ENCODE measurements at regions not wholly inside any gene's neighbourhood (a gene's known extent, or its start where the extent isn't known, plus 50 kb on each side); places are given as distances from the start of the nearest gene placed in this dataset.
A peak's percentile ranks its signal among the peaks of the same experiment; 100 is the strongest.
"Not testable (repeated sequence)": the region's sequence is repeated elsewhere in the genome, so short reads cannot be mapped to it uniquely, and the experiment has no call there.

- Mint-ChIP-seq H3K36me3 (ENCODE audit: low read depth) (peaks cover 9% of the 10 kb centered on the region), H3K9me3 (peaks cover 11% of the 10 kb centered on the region), H3K4me3 (no peak overlapping the region), H3K27ac (peak overlapping the region; percentile 41), H3K4me1 (ENCODE audit: low read depth) (peaks cover 37% of the 10 kb centered on the region), H3K27me3 (no peaks in the 10 kb centered on the region)
- intact Hi-C loops (cut with micrococcal nuclease), result loop anchor here (10.0 kb wide), 2 partner anchors 78 to 192 kb away; partner anchors contain the start of gene ERCC6L2
Observed at GRCh38 chr9:96067004-96067403, 191.5 kb downstream of the ERCC6L2 start.

- H3K36me3 Mint-ChIP-seq (ENCODE audit: low read depth), result peaks cover 9% of the 10 kb centered on the region
- no peaks in the 10 kb centered on the region for H3K27me3 Mint-ChIP-seq
- H3K27ac Mint-ChIP-seq, result no peak overlapping the region
- intact Hi-C loops (cut with micrococcal nuclease), result loop anchor here (10.0 kb wide), 2 partner anchors 79 to 191 kb away; partner anchors contain the start of gene ERCC6L2
- no peak overlapping the region for H3K4me3 Mint-ChIP-seq
- H3K4me1 Mint-ChIP-seq (ENCODE audit: low read depth), result peaks cover 51% of the 10 kb centered on the region
- H3K9me3 Mint-ChIP-seq, result peaks cover 11% of the 10 kb centered on the region
Observed at GRCh38 chr9:96065482-96066251, 190.2 kb downstream of the ERCC6L2 start.

GRCh38 chr9:96064826-96065481, 189.5 kb downstream of the ERCC6L2 start:
- Mint-ChIP-seq H3K27me3 (no peaks in the 10 kb centered on the region), H3K4me1 (ENCODE audit: low read depth) (peaks cover 55% of the 10 kb centered on the region), H3K9me3 (peaks cover 11% of the 10 kb centered on the region), H3K36me3 (ENCODE audit: low read depth) (peaks cover 9% of the 10 kb centered on the region), H3K27ac (peak overlapping the region; percentile 95), H3K4me3 (no peak overlapping the region)
- intact Hi-C loops (cut with micrococcal nuclease), result loop anchor here (5.0 to 10.0 kb wide), 6 partner anchors 42 to 338 kb away; partner anchors contain the start of gene ERCC6L2

- Mint-ChIP-seq H3K36me3 (ENCODE audit: low read depth) (peaks cover 9% of the 10 kb centered on the region), H3K4me1 (ENCODE audit: low read depth) (peaks cover 55% of the 10 kb centered on the region), H3K27ac (peak overlapping the region; percentile 95), H3K27me3 (no peaks in the 10 kb centered on the region), H3K9me3 (peaks cover 11% of the 10 kb centered on the region), H3K4me3 (no peak overlapping the region)
- intact Hi-C loops (cut with micrococcal nuclease), result loop anchor here (5.0 to 10.0 kb wide), 6 partner anchors 41 to 336 kb away; partner anchors contain the start of gene ERCC6L2
Observed at GRCh38 chr9:96062854-96063253, 187.4 kb downstream of the ERCC6L2 start.

GRCh38 chr9:96062031-96062430, 186.5 kb downstream of the ERCC6L2 start:
- Mint-ChIP-seq H3K27me3 (no peaks in the 10 kb centered on the region), H3K27ac (peak overlapping the region; percentile 95), H3K4me1 (ENCODE audit: low read depth) (peaks cover 56% of the 10 kb centered on the region), H3K36me3 (ENCODE audit: low read depth) (peaks cover 9% of the 10 kb centered on the region), H3K9me3 (peaks cover 11% of the 10 kb centered on the region), H3K4me3 (peak overlapping the region; percentile 49)
- intact Hi-C loops (cut with micrococcal nuclease), result loop anchor here (5.0 to 10.0 kb wide), 6 partner anchors 40 to 335 kb away; partner anchors contain the start of gene ERCC6L2

GRCh38 chr9:96061293-96061987, 185.9 kb downstream of the ERCC6L2 start:
- peaks cover 11% of the 10 kb centered on the region for H3K9me3 Mint-ChIP-seq
- intact Hi-C loops (cut with micrococcal nuclease), result loop anchor here (5.0 to 10.0 kb wide), 6 partner anchors 39 to 334 kb away; partner anchors contain the start of gene ERCC6L2
- H3K36me3 Mint-ChIP-seq (ENCODE audit: low read depth), result peaks cover 9% of the 10 kb centered on the region
- peaks cover 62% of the 10 kb centered on the region for H3K4me1 Mint-ChIP-seq (ENCODE audit: low read depth)
- peak overlapping the region; percentile 49 for H3K4me3 Mint-ChIP-seq
- peak overlapping the region; percentile 95 for H3K27ac Mint-ChIP-seq
- H3K27me3 Mint-ChIP-seq, result no peaks in the 10 kb centered on the region

- H3K4me3 Mint-ChIP-seq, result no peak overlapping the region
Observed at GRCh38 chr9:96058218-96058617, 182.7 kb downstream of the ERCC6L2 start.

GRCh38 chr9:96057155-96057554, 181.7 kb downstream of the ERCC6L2 start:
- H3K27ac Mint-ChIP-seq, result no peak overlapping the region
- H3K9me3 Mint-ChIP-seq, result peaks cover 8% of the 10 kb centered on the region
- H3K4me3 Mint-ChIP-seq, result no peak overlapping the region
- H3K4me1 Mint-ChIP-seq (ENCODE audit: low read depth), result peaks cover 33% of the 10 kb centered on the region
- no peaks in the 10 kb centered on the region for H3K36me3 Mint-ChIP-seq (ENCODE audit: low read depth)
- intact Hi-C loops (cut with micrococcal nuclease), result no loop called here
- H3K27me3 Mint-ChIP-seq, result peaks cover 2% of the 10 kb centered on the region

More at GRCh38 chr9:96058218-96058617, 182.7 kb downstream of the ERCC6L2 start:
- H3K27ac Mint-ChIP-seq, result no peak overlapping the region
- peaks cover 44% of the 10 kb centered on the region for H3K4me1 Mint-ChIP-seq (ENCODE audit: low read depth)
- H3K27me3 Mint-ChIP-seq, result peaks cover under 1% of the 10 kb centered on the region
- H3K36me3 Mint-ChIP-seq (ENCODE audit: low read depth), result peaks cover 8% of the 10 kb centered on the region
- intact Hi-C loops (cut with micrococcal nuclease), result no loop called here
- H3K9me3 Mint-ChIP-seq, result peaks cover 18% of the 10 kb centered on the region

GRCh38 chr9:96056226-96056625, 180.7 kb downstream of the ERCC6L2 start:
- intact Hi-C loops (cut with micrococcal nuclease), result no loop called here
- no peak overlapping the region for H3K4me3 Mint-ChIP-seq

GRCh38 chr9:96054248-96054647, 178.8 kb downstream of the ERCC6L2 start:
- H3K27me3 Mint-ChIP-seq; H3K36me3 Mint-ChIP-seq (ENCODE audit: low read depth); intact Hi-C loops (cut with micrococcal nuclease); H3K4me3 Mint-ChIP-seq; H3K27ac Mint-ChIP-seq: not testable (repeated sequence)
- Mint-ChIP-seq H3K9me3 (peaks cover 17% of the 10 kb centered on the region), H3K4me1 (ENCODE audit: low read depth) (peaks cover 13% of the 10 kb centered on the region)

More at GRCh38 chr9:96056226-96056625, 180.7 kb downstream of the ERCC6L2 start:
- Mint-ChIP-seq H3K36me3 (ENCODE audit: low read depth) (no peaks in the 10 kb centered on the region), H3K4me1 (ENCODE audit: low read depth) (peaks cover 24% of the 10 kb centered on the region), H3K9me3 (peaks cover 15% of the 10 kb centered on the region), H3K27me3 (peaks cover 2% of the 10 kb centered on the region), H3K27ac (peak overlapping the region; percentile 26)

GRCh38 chr9:96052686-96053085, 177.2 kb downstream of the ERCC6L2 start:
- peaks cover 7% of the 10 kb centered on the region for H3K27me3 Mint-ChIP-seq
- H3K9me3 Mint-ChIP-seq, result peaks cover 17% of the 10 kb centered on the region
- H3K4me1 Mint-ChIP-seq (ENCODE audit: low read depth), result peaks cover 13% of the 10 kb centered on the region
- intact Hi-C loops (cut with micrococcal nuclease), result no loop called here
- no peak overlapping the region for H3K27ac Mint-ChIP-seq
- H3K36me3 Mint-ChIP-seq (ENCODE audit: low read depth), result no peaks in the 10 kb centered on the region
- H3K4me3 Mint-ChIP-seq, result no peak overlapping the region

GRCh38 chr9:96051423-96051822, 175.9 kb downstream of the ERCC6L2 start:
- Mint-ChIP-seq H3K36me3 (ENCODE audit: low read depth) (no peaks in the 10 kb centered on the region), H3K4me3 (no peak overlapping the region), H3K27me3 (peaks cover 9% of the 10 kb centered on the region), H3K9me3 (peaks cover 17% of the 10 kb centered on the region), H3K27ac (no peak overlapping the region), H3K4me1 (ENCODE audit: low read depth) (peaks cover 6% of the 10 kb centered on the region)
- intact Hi-C loops (cut with micrococcal nuclease), result no loop called here

- H3K27ac Mint-ChIP-seq, result no peak overlapping the region
- intact Hi-C loops (cut with micrococcal nuclease), result no loop called here
- peaks cover under 1% of the 10 kb centered on the region for H3K4me1 Mint-ChIP-seq (ENCODE audit: low read depth)
- peaks cover 17% of the 10 kb centered on the region for H3K9me3 Mint-ChIP-seq
- H3K36me3 Mint-ChIP-seq (ENCODE audit: low read depth), result no peaks in the 10 kb centered on the region
- peaks cover 11% of the 10 kb centered on the region for H3K27me3 Mint-ChIP-seq
- no peak overlapping the region for H3K4me3 Mint-ChIP-seq
Observed at GRCh38 chr9:96050861-96051155, 175.3 kb downstream of the ERCC6L2 start.

Measured in dendritic cell treated with granulocyte-macrophage colony-stimulating factor and Interleukin-4, amounts not matched to agents 40 ng/mL and 50 ng/mL, for 4 days (primary cell).